Daoy (cell line): ENCODE measurements at regions not wholly inside any gene's neighbourhood (a gene's known extent, or its start where the extent isn't known, plus 50 kb on each side); places are given as distances from the start of the nearest gene placed in this dataset.

Experiments
- DNase-seq: peaks from one replicate; pipeline ENCODE4 v3.0.0-alpha.2; 2015; ENCODE audit warnings: low read depth

GRCh38 chr11:86119906-86120305 lies 51.0 kb upstream of the PICALM start:
- no peak for DNase-seq

GRCh38 chr11:86119077-86119476 lies 50.2 kb upstream of the PICALM start:
- no peak for DNase-seq
